HL-60 (cell line): ENCODE measurements at regions not wholly inside any gene's neighbourhood (a gene's known extent, or its start where the extent isn't known, plus 50 kb on each side); places are given as distances from the start of the nearest gene placed in this dataset.

Experiments used
- DNase-seq, 2 experiments: peaks; one replicate each; pipeline ENCODE4 v3.0.0-alpha.2; 2010 to 2020; ENCODE audit warnings: low read depth in 1 of 2, low spot score in 1 of 2
- H3K27ac ChIP-seq: fragments of 250-450 bp; sonication (Bioruptor Pico); replicated peaks from 2 replicates; pipeline ENCODE4 v1.5.1; 2020; ENCODE audit warnings: mild to moderate bottlenecking, moderate library complexity
- H3K27me3 ChIP-seq: fragments of 250-450 bp; sonication (Bioruptor Pico); 2 replicates; pipeline ENCODE4 v1.5.1; 2021; ENCODE audit warnings: mild to moderate bottlenecking, moderate library complexity; ENCODE audit not compliant: insufficient read depth, poor library complexity, severe bottlenecking
- H3K4me3 ChIP-seq: replicated peaks from 2 replicates; pipeline ENCODE4 v1.5.1; 2011; ENCODE audit warnings: mild to moderate bottlenecking, control low read depth, low read length; ENCODE audit not compliant: insufficient read depth
- CTCF ChIP-seq: IDR thresholded peaks from one replicate; pipeline ENCODE4 v1.5.1; 2011; ENCODE audit warnings: low read length, control low read depth, inconsistent platforms; ENCODE audit not compliant: insufficient read depth
- GABPA ChIP-seq: IDR thresholded peaks from 2 replicates; pipeline ENCODE4 v1.6.1; 2012; ENCODE audit warnings: low read depth
- POLR2AphosphoS5 ChIP-seq: IDR thresholded peaks from 2 replicates; pipeline ENCODE4 v1.6.1; 2012; ENCODE audit warnings: low read depth
- REST ChIP-seq: IDR thresholded peaks from 2 replicates; pipeline ENCODE4 v1.6.1; 2012; ENCODE audit warnings: low read depth; ENCODE audit not compliant: insufficient replicate concordance
- SPI1 ChIP-seq: IDR thresholded peaks from 2 replicates; pipeline ENCODE4 v1.6.1; 2012; ENCODE audit warnings: low read depth, mild to moderate bottlenecking, borderline replicate concordance

GRCh38 chr5:118696076-118696475, 292.3 kb downstream of the DTWD2 start:
- no peak overlapping the region for H3K4me3 ChIP-seq
- TF ChIP-seq SPI1 (no peak), CTCF (no peak), POLR2AphosphoS5 (no peak), REST (no peak), GABPA (no peak)
- no peak for DNase-seq
- H3K27me3 ChIP-seq, result no peaks in the 10 kb centered on the region
- no peak overlapping the region for H3K27ac ChIP-seq

- Histone ChIP-seq H3K27ac (no peak overlapping the region), H3K4me3 (no peak overlapping the region), H3K27me3 (no peaks in the 10 kb centered on the region)
- no peak for DNase-seq
- no peak for TF ChIP-seq CTCF
- TF ChIP-seq REST, result no peak
- TF ChIP-seq GABPA, result no peak
- no peak for TF ChIP-seq POLR2AphosphoS5
- TF ChIP-seq SPI1, result no peak
Observed at GRCh38 chr5:118692811-118693342, 295.5 kb downstream of the DTWD2 start.

GRCh38 chr5:118687661-118688621, 300.4 kb downstream of the DTWD2 start:
- TF ChIP-seq POLR2AphosphoS5 (no peak), SPI1 (no peak), REST (no peak), GABPA (no peak), CTCF (no peak)
- no peak overlapping the region for H3K4me3 ChIP-seq
- no peak for DNase-seq
- no peak overlapping the region for H3K27ac ChIP-seq
- no peaks in the 10 kb centered on the region for H3K27me3 ChIP-seq
